PC-3 (cell line): ENCODE measurements at regions not wholly inside any gene's neighbourhood (a gene's known extent, or its start where the extent isn't known, plus 50 kb on each side); places are given as distances from the start of the nearest gene placed in this dataset.

Experiments
- ATAC-seq: fragments of 200-7000 bp; cut with Tn5 transposase; 2 replicates; pipeline ENCODE4 v1.9.1; 2020; ENCODE audit warnings: mild to moderate bottlenecking, moderate library complexity
- BruUV-seq: library from RNA; stranded (reverse); fragments of 400-500 nt; replicated peaks from 2 replicates; lab custom pipeline; 2021; lab: Mats Ljungman, UMichigan
- CTCF ChIA-PET: fragments of 300-600 bp; sonication (Branson Sonifier 250); formaldehyde crosslinking; loops from one replicate; lab custom pipeline; 2022; ENCODE audit warnings: antibody characterized with exemption; lab: Charles Lee
- POLR2A ChIA-PET: fragments of 300-600 bp; sonication (Branson Sonifier 250); formaldehyde crosslinking; loops from one replicate; lab custom pipeline; 2022; ENCODE audit warnings: antibody characterized with exemption; ENCODE audit not compliant: unreplicated experiment; lab: Charles Lee
- DNase-seq: peaks from one replicate; pipeline ENCODE4 v3.0.0-alpha.2; 2015
- H2AFZ ChIP-seq: fragments of 300-600 bp; sonication (generic); 2 replicates; pipeline ENCODE4 v1.6.0; 2016; ENCODE audit warnings: antibody characterized with exemption, low read length
- H3F3A ChIP-seq: fragments of 300-600 bp; sonication (generic); one replicate; pipeline ENCODE4 v1.6.0; 2017; ENCODE audit warnings: antibody characterized with exemption, low read length, control low read depth, mild to moderate bottlenecking; ENCODE audit not compliant: unreplicated experiment
- H3K27ac ChIP-seq: fragments of 300-600 bp; sonication (generic); 2 replicates; pipeline ENCODE4 v1.5.1; 2016; ENCODE audit warnings: mild to moderate bottlenecking, low read length
- H3K27me3 ChIP-seq: fragments of 300-600 bp; sonication (generic); 2 replicates; pipeline ENCODE4 v1.6.1; 2016; ENCODE audit warnings: low read length, mixed read lengths
- H3K36me3 ChIP-seq: fragments of 300-600 bp; sonication (generic); 2 replicates; pipeline ENCODE4 v1.6.1; 2016; ENCODE audit warnings: low read depth, mixed run types, low read length, mixed read lengths
- H3K4me1 ChIP-seq: fragments of 300-600 bp; sonication (generic); 2 replicates; pipeline ENCODE4 v1.5.1; 2016; ENCODE audit warnings: low read length; ENCODE audit not compliant: insufficient read depth
- H3K4me2 ChIP-seq: fragments of 300-600 bp; sonication (generic); 2 replicates; pipeline ENCODE4 v1.6.0; 2016; ENCODE audit warnings: low read length
- H3K4me3 ChIP-seq: fragments of 300-600 bp; sonication (generic); 2 replicates; pipeline ENCODE4 v1.5.1; 2016; ENCODE audit warnings: mild to moderate bottlenecking, low read length, mixed read lengths
- H3K79me2 ChIP-seq: fragments of 300-600 bp; sonication (generic); 2 replicates; pipeline ENCODE4 v1.6.1; 2017; ENCODE audit warnings: low read length, mixed read lengths
- H3K9ac ChIP-seq: fragments of 300-600 bp; sonication (generic); 2 replicates; pipeline ENCODE4 v1.6.0; 2016; ENCODE audit warnings: mild to moderate bottlenecking, low read length
- H3K9me2 ChIP-seq: fragments of 300-600 bp; sonication (generic); replicated peaks from 2 replicates; pipeline ENCODE4 v1.6.1; 2016; ENCODE audit warnings: mixed run types, low read length, mixed read lengths
- H3K9me3 ChIP-seq: fragments of 300-600 bp; sonication (generic); 2 replicates; pipeline ENCODE4 v1.6.1; 2016; ENCODE audit warnings: low read length, mixed read lengths
- H4K20me1 ChIP-seq: fragments of 300-600 bp; sonication (generic); 2 replicates; pipeline ENCODE4 v1.6.1; 2016; ENCODE audit warnings: low read length, mixed read lengths
- EZH2 ChIP-seq: fragments of 300-600 bp; sonication (generic); IDR thresholded peaks from one replicate; pipeline ENCODE4 v1.6.1; 2017; ENCODE audit warnings: antibody characterized with exemption, mild to moderate bottlenecking, low read length; ENCODE audit not compliant: unreplicated experiment
- EZH2phosphoT487 ChIP-seq: fragments of 300-600 bp; sonication (generic); IDR thresholded peaks from 2 replicates; pipeline ENCODE4 v1.6.1; 2018; ENCODE audit warnings: mild to moderate bottlenecking, antibody characterized with exemption, low read length, borderline replicate concordance
- intact Hi-C: fragments of 100-400 bp; cut with micrococcal nuclease; formaldehyde crosslinking; loops from 2 replicates; pipeline ENCODE4 v1.9.0; 2023
- TF ChIP-seq, protein P1 (sequence below): fragments of 300-600 bp; sonication (generic); conservative IDR thresholded peaks from 2 replicates; pipeline ENCODE4 v1.5.1; 2017; ENCODE audit warnings: antibody characterized with exemption, low read depth, mild to moderate bottlenecking, low read length

DNA sequence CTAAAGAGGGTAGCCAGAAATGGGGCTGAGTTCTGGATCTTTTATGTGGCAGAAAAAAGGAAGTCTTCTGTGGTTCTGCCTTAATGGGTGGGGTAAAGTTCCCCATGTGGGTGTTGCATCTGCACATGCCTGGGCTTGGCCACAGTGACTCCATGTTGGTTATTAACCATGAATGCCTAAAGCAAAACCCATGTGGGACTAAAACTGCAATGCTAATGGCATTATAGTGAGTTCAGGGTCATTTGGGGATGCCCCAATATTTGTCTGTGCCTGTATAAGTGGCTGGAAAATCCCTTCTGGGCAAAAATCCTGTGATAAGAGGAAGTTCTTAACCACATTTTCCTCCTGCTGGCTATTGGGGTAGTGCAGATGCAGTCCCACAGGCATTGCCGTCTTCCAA, 857.4 kb downstream of the FAT4 start:
- H3K4me1 ChIP-seq, result no peaks in the 10 kb centered on the region
- DNase-seq (no peak), ATAC-seq (no peak)
- no peak overlapping the region for H3K4me3 ChIP-seq
- H3K9me3 ChIP-seq, result no peaks in the 10 kb centered on the region
- H3K27ac ChIP-seq, result no peak overlapping the region
- BruUV-seq, result no TSS peak
- ChIA-PET CTCF (no interaction called here), POLR2A (no interaction called here)
- no peaks in the 10 kb centered on the region for H3F3A ChIP-seq
- H3K9me2 ChIP-seq, result no peaks in the 10 kb centered on the region
- no peaks in the 10 kb centered on the region for H4K20me1 ChIP-seq
- no peaks in the 10 kb centered on the region for H3K79me2 ChIP-seq
- no peak overlapping the region for H2AFZ ChIP-seq
- H3K27me3 ChIP-seq, result no peaks in the 10 kb centered on the region
- no peak overlapping the region for H3K9ac ChIP-seq
- H3K36me3 ChIP-seq, result no peaks in the 10 kb centered on the region
- H3K4me2 ChIP-seq, result no peak overlapping the region
- TF ChIP-seq EZH2phosphoT487, result no peak
- TF ChIP-seq EZH2, result no peak
- TF ChIP-seq, protein P1, sequence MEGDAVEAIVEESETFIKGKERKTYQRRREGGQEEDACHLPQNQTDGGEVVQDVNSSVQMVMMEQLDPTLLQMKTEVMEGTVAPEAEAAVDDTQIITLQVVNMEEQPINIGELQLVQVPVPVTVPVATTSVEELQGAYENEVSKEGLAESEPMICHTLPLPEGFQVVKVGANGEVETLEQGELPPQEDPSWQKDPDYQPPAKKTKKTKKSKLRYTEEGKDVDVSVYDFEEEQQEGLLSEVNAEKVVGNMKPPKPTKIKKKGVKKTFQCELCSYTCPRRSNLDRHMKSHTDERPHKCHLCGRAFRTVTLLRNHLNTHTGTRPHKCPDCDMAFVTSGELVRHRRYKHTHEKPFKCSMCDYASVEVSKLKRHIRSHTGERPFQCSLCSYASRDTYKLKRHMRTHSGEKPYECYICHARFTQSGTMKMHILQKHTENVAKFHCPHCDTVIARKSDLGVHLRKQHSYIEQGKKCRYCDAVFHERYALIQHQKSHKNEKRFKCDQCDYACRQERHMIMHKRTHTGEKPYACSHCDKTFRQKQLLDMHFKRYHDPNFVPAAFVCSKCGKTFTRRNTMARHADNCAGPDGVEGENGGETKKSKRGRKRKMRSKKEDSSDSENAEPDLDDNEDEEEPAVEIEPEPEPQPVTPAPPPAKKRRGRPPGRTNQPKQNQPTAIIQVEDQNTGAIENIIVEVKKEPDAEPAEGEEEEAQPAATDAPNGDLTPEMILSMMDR, result no peak
- intact Hi-C loops, result no loop called here

DNA sequence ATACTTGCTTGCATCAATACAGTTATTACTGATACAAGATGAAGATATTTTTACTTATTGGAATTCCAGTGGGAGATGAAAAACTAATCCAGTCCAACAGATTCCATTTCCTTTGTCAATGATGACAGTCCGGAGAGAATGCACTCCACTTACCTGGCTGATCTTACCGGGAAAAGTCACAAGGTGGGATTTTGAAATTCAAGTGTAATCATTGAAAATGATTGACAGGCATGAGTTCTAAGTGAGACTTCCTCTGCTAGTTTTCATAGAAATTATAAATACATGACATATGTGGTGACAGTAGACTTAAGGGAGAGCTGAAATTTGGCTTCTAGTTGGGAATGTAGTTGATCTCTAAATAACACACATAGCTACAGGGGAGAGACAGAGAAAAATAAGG, 859.9 kb downstream of the FAT4 start:
- Histone ChIP-seq H3K27me3 (no peaks in the 10 kb centered on the region), H2AFZ (no peak overlapping the region), H4K20me1 (no peaks in the 10 kb centered on the region), H3K9ac (no peak overlapping the region), H3F3A (no peaks in the 10 kb centered on the region), H3K4me2 (no peak overlapping the region), H3K9me2 (no peaks in the 10 kb centered on the region), H3K9me3 (no peaks in the 10 kb centered on the region), H3K79me2 (no peaks in the 10 kb centered on the region), H3K27ac (no peak overlapping the region), H3K4me1 (no peaks in the 10 kb centered on the region), H3K4me3 (no peak overlapping the region), H3K36me3 (no peaks in the 10 kb centered on the region)
- DNase-seq, result no peak
- TF ChIP-seq EZH2phosphoT487, result no peak
- TF ChIP-seq EZH2, result no peak
- TF ChIP-seq, protein P1, result no peak
- no TSS peak for BruUV-seq
- CTCF ChIA-PET, result no interaction called here
- ATAC-seq, result no peak
- POLR2A ChIA-PET, result no interaction called here
- intact Hi-C loops, result no loop called here

DNA sequence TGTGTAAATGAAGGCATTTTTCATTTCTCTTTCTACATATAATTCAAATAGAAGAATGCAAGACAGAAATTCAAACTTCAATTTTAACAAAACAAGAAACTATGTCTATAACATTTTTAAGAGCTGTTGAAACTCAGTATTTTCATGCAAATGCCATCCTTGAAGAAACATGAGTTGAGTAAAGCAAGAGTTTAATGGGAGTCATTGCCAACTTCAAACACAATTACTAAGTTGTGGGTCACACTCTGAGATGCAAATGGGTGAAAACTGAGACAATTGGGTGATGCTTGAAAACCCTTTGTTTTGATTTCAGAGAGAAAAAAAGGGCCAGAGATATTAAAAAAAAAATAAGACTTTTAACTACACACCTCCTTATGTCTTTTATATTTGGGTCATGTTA, 865.9 kb downstream of the FAT4 start:
- TF ChIP-seq EZH2phosphoT487, result no peak
- no peak for TF ChIP-seq EZH2
- TF ChIP-seq, protein P1, result no peak
- Histone ChIP-seq H4K20me1 (no peaks in the 10 kb centered on the region), H3K36me3 (no peaks in the 10 kb centered on the region), H3K79me2 (no peaks in the 10 kb centered on the region), H3K27me3 (no peaks in the 10 kb centered on the region), H3K27ac (no peak overlapping the region), H3K9me2 (no peaks in the 10 kb centered on the region), H2AFZ (no peak overlapping the region), H3K9ac (no peak overlapping the region), H3K4me2 (no peak overlapping the region), H3K9me3 (no peaks in the 10 kb centered on the region), H3K4me3 (no peak overlapping the region), H3F3A (no peaks in the 10 kb centered on the region), H3K4me1 (no peaks in the 10 kb centered on the region)
- CTCF ChIA-PET, result no interaction called here
- POLR2A ChIA-PET, result no interaction called here
- intact Hi-C loops, result no loop called here
- ATAC-seq (no peak), DNase-seq (no peak)
- no TSS peak for BruUV-seq
